ENCODE measurements at regions not wholly inside any gene's neighbourhood (a gene's known extent, or its start where the extent isn't known, plus 50 kb on each side); places are given as distances from the start of the nearest gene placed in this dataset.

- TF ChIP-seq CTCF (IDR thresholded peaks at IDR 0.05; ENCODE audit: low read depth, low read length, missing control alignments) = no peak
- no peak for DNase-seq (ENCODE audit: extremely low read depth, low read depth)
- no peak overlapping the region for H3K4me3 ChIP-seq (replicated peaks; ENCODE audit: low read depth, low read length)
These were observed 486.1 kb upstream of the UBE2E3 start for GRCh38 chr2:180494286-180494685.

GRCh38 chr2:180482696-180483095 is 475.6 kb upstream of the CWC22 start:
- TF ChIP-seq CTCF (IDR thresholded peaks at IDR 0.05; ENCODE audit: low read depth, low read length, missing control alignments) = no peak
- H3K4me3 ChIP-seq (replicated peaks; ENCODE audit: low read depth, low read length) = no peak overlapping the region
- no peak for DNase-seq (ENCODE audit: extremely low read depth, low read depth)

DNA sequence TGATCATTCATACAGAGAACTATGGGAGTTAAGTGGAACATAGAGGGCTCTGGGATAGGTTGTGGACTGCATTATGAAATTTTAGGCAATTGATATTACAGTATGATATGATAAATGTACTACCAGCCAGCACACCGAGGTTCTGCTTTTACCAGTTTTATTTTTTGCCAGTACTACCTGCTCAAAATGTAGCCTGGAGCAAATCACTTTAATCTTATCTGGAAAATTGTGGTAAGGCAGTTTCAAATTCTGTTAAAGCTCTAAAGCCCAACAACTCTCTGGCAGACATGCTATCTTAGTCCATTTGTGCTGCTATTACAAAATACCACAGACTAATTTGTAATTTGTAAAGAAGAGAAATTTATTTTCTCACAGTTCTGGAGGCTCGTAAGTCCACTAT is 474.9 kb upstream of the CWC22 start:
- no peak for TF ChIP-seq CTCF (IDR thresholded peaks at IDR 0.05; ENCODE audit: low read depth, low read length, missing control alignments)
- no peak overlapping the region for H3K4me3 ChIP-seq (replicated peaks; ENCODE audit: low read depth, low read length)
- no peak for DNase-seq (ENCODE audit: extremely low read depth, low read depth)

- no peak for TF ChIP-seq CTCF (IDR thresholded peaks at IDR 0.05; ENCODE audit: low read depth, low read length, missing control alignments)
- no peak overlapping the region for H3K4me3 ChIP-seq (replicated peaks; ENCODE audit: low read depth, low read length)
- DNase-seq (ENCODE audit: extremely low read depth, low read depth) = no peak
These were observed 471.8 kb upstream of the CWC22 start for GRCh38 chr2:180478883-180479282.

DNA sequence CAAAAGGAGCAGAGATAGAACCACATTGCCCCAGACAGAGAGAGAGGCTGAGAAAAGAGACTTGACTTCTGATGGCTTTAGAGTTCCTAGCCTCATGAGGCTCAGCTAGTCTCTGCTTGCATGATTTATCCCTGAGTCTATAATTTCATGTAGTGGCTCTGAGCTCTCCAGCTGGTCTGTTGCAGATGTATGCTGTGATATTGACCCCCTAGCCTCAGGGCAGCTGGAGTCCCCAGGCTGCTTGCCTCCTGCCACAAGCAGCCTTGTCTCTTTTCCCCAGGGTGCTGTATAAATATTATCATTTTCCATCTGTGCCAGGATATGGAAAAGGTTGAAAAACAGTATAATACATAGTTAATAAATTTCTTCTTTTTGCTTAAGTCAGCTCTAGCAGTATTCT is 467.6 kb upstream of the CWC22 start:
- no peak overlapping the region for H3K4me3 ChIP-seq (replicated peaks; ENCODE audit: low read depth, low read length)
- no peak for DNase-seq (ENCODE audit: extremely low read depth, low read depth)
- no peak for TF ChIP-seq CTCF (IDR thresholded peaks at IDR 0.05; ENCODE audit: low read depth, low read length, missing control alignments)

DNA sequence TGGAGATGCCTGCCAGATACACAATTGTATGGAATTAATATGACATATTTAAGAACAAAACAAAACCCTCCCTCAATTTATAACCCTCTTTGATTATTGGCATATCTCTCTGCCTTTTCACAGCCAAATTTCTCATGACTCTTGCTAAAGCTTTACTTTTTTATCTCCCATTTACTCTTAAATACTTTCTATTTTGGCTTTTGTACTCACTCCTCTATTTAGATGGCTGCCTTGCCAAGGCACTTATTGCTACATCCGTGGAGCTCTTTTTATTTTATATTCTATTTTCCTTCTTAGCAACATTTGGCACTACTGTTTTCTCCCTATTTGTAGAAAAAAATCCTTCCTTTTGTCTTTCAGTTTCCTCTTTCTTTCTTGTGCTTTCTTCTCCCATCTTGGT is 466.4 kb upstream of the CWC22 start:
- TF ChIP-seq CTCF (IDR thresholded peaks at IDR 0.05; ENCODE audit: low read depth, low read length, missing control alignments) = no peak

DNA sequence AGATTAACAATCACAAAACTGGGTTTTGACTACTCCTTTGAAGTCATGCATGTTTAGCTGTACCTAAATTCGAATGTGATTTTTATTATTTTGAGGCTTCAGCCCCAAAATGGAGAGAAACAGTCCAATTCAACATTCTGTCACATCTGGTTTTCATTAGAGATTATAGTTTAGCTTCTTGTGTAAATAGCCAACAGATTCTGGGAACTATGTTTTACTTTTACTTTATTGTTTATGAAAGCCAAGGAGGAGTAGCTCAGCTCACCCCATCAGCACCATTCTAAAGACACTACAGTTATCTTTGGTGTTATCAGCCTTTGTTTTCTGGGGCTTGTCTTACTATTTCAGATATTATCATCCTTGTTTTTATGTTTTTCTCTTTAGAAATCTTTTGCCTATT is 465.0 kb upstream of the CWC22 start:
- no peak overlapping the region for H3K4me3 ChIP-seq (replicated peaks; ENCODE audit: low read depth, low read length)
- no peak for TF ChIP-seq CTCF (IDR thresholded peaks at IDR 0.05; ENCODE audit: low read depth, low read length, missing control alignments)
- peak; percentile 32 for DNase-seq (ENCODE audit: extremely low read depth, low read depth)

More for the DNA sequence above, 466.4 kb upstream of the CWC22 start:
- no peak overlapping the region for H3K4me3 ChIP-seq (replicated peaks; ENCODE audit: low read depth, low read length)
- no peak for DNase-seq (ENCODE audit: extremely low read depth, low read depth)

Data from HFF-Myc (cell line).